ENCODE measurements at regions not wholly inside any gene's neighbourhood (a gene's known extent, or its start where the extent isn't known, plus 50 kb on each side); places are given as distances from the start of the nearest gene placed in this dataset.

- CTCF ChIA-PET (ENCODE audit: partially characterized antibody) = interaction anchor here (1.6 to 4.0 kb wide), 3 partner anchors 11 to 109 kb away, joined by 5 to 13 read pairs (median 10); no protein-coding TSS in a partner anchor
- no peak for FAIRE-seq
- TF ChIP-seq TAF1 (IDR thresholded peaks at IDR 0.05; ENCODE audit: low read depth, low read length) = no peak
- TF ChIP-seq ZNF274 (IDR thresholded peaks at IDR 0.05; ENCODE audit: borderline replicate concordance, extremely low read depth, low read length) = no peak
- no peak for TF ChIP-seq TAF7 (optimal IDR thresholded peaks at IDR 0.05; ENCODE audit: borderline replicate concordance, low read depth, low read length)
- TF ChIP-seq CTBP2 (IDR thresholded peaks at IDR 0.05; ENCODE audit: borderline replicate concordance, insufficient read depth, insufficient read length, low read length) = no peak
- TF ChIP-seq CEBPB (IDR thresholded peaks at IDR 0.05; ENCODE audit: low read depth, low read length) = no peak
- no peak for TF ChIP-seq HDAC6 (IDR thresholded peaks at IDR 0.05; ENCODE audit: low read depth, low read length)
- no peak for TF ChIP-seq RNF2 (IDR thresholded peaks at IDR 0.05; ENCODE audit: borderline replicate concordance, low read depth, low read length, missing control alignments, poor library complexity, severe bottlenecking)
- TF ChIP-seq RBBP5 (IDR thresholded peaks at IDR 0.05; ENCODE audit: borderline replicate concordance, low read depth, low read length) = no peak
- TF ChIP-seq TCF12 (IDR thresholded peaks at IDR 0.05; ENCODE audit: low read depth, low read length) = no peak
- no peak for TF ChIP-seq EP300 (IDR thresholded peaks at IDR 0.05; ENCODE audit: borderline replicate concordance in 1 of 2, low read depth in 2 of 2, low read length in 2 of 2)
- TF ChIP-seq MAFK (IDR thresholded peaks at IDR 0.05; ENCODE audit: low read depth, low read length) = no peak
- no peak for TF ChIP-seq POLR2AphosphoS5 (IDR thresholded peaks at IDR 0.05; ENCODE audit: low read depth, low read length)
- TF ChIP-seq CHD1 (IDR thresholded peaks at IDR 0.05; ENCODE audit: low read depth, low read length) = no peak
- TF ChIP-seq NANOG (IDR thresholded peaks at IDR 0.05; ENCODE audit: insufficient read depth, low read depth, low read length, poor library complexity, severe bottlenecking) = no peak
Measured at GRCh38 chr14:103214461-103214958, 91.2 kb downstream of the TNFAIP2 start.

More at GRCh38 chr14:103214461-103214958, 91.2 kb downstream of the TNFAIP2 start:
- Histone ChIP-seq H3K4ac (replicated peaks; ENCODE audit: insufficient read length, low read depth, low read length) (no peak overlapping the region), H2AFZ (ENCODE audit: low read length) (no peak overlapping the region), H3K14ac (ENCODE audit: insufficient read length) (no peak overlapping the region), H2BK12ac (ENCODE audit: low read depth, low read length) (no peak overlapping the region), H2BK120ac (replicated peaks; ENCODE audit: low read depth, low read length) (no peak overlapping the region), H3K27ac (ENCODE audit: low read depth, low read length) (no peak overlapping the region), H3K9ac (replicated peaks in 1 of 4; ENCODE audit: extremely low read depth in 1 of 4, low read depth in 3 of 4, low read length in 3 of 4) (no peak overlapping the region), H3K56ac (replicated peaks; ENCODE audit: insufficient read length, low read depth, low read length) (no peak overlapping the region), H3K4me2 (ENCODE audit: insufficient read depth in 1 of 2, low read depth in 2 of 2, low read length in 2 of 2) (no peak overlapping the region), H3K18ac (ENCODE audit: extremely low read depth, low read length) (no peak overlapping the region), H3K23me2 (ENCODE audit: low read depth, low read length) (no peaks in the 10 kb centered on the region), H3K9me3 (ENCODE audit: insufficient read depth in 2 of 2, low read depth in 1 of 2, low read length in 1 of 2) (no peaks in the 10 kb centered on the region), H3K36me3 (ENCODE audit: control insufficient read depth in 2 of 4, insufficient read depth in 4 of 4, low read length in 3 of 4) (no peaks in the 10 kb centered on the region), H2AK5ac (ENCODE audit: low read depth, low read length) (no peak overlapping the region), H2BK15ac (ENCODE audit: low read length) (no peak overlapping the region), H4K20me1 (replicated peaks in 1 of 2; ENCODE audit: control insufficient read depth in 1 of 2, insufficient read depth in 2 of 2, low read length in 2 of 2) (no peaks in the 10 kb centered on the region), H4K91ac (replicated peaks; ENCODE audit: insufficient read length, low read length) (no peak overlapping the region), H2BK5ac (ENCODE audit: low read depth, low read length) (no peak overlapping the region), H3K79me1 (ENCODE audit: low read depth, low read length) (no peaks in the 10 kb centered on the region), H2BK20ac (ENCODE audit: low read length) (no peak overlapping the region), H3K4me1 (replicated peaks in 1 of 4; ENCODE audit: control insufficient read depth in 3 of 4, insufficient read depth in 4 of 4, low read length in 3 of 4) (peaks cover 0 to 2% (median 0%) of the 10 kb centered on the region in 4 experiments; a peak in 1 of 7 replicates), H3K79me2 (ENCODE audit: control insufficient read depth in 1 of 2, insufficient read depth in 2 of 2, low read length in 2 of 2) (no peaks in the 10 kb centered on the region), H4K5ac (ENCODE audit: insufficient read length, low read depth, low read length) (no peak overlapping the region), H3K27me3 (replicated peaks in 1 of 4; ENCODE audit: control insufficient read depth in 3 of 4, extremely low read depth in 1 of 4, insufficient read depth in 3 of 4, low read length in 3 of 4) (peaks cover 0 to 5% (median 2%) of the 10 kb centered on the region in 4 experiments; a peak in 5 of 7 replicates), H4K8ac (ENCODE audit: extremely low read depth, insufficient read depth, low read length) (no peak overlapping the region), H3K23ac (ENCODE audit: insufficient read length) (no peak overlapping the region), H3K4me3 (ENCODE audit: extremely low read depth in 1 of 4, insufficient read depth in 2 of 4, low read depth in 3 of 4, low read length in 4 of 4) (no peak overlapping the region)
- WGBS, 2 experiments (ENCODE audit: extremely low coverage in 1 of 2, insufficient coverage in 1 of 2, insufficient read length in 1 of 2, insufficient replicate concordance in 2 of 2, low coverage in 1 of 2, low lambda C conversion rate in 2 of 2, missing lambda C conversion rate in 1 of 2) = 92% methylated on average over 14 of the region's 14 CpGs; no CpG with 5 or more reads in 1 of the 2 experiments
- POLR2A ChIA-PET (ENCODE audit: partially characterized antibody) = interaction anchor here (1.1 kb wide), 1 partner anchor 11 kb away, joined by 3 read pairs; no protein-coding TSS in a partner anchor
- DNase-seq (ENCODE audit: low read depth in 1 of 2, low spot score in 2 of 2) = no peak
